GM21619 (cell line): ENCODE measurements at regions not wholly inside any gene's neighbourhood (a gene's known extent, or its start where the extent isn't known, plus 50 kb on each side); places are given as distances from the start of the nearest gene placed in this dataset.
"Not testable (repeated sequence)": the region's sequence is repeated elsewhere in the genome, so short reads cannot be mapped to it uniquely, and the experiment has no call there.

ENCODE experiments used
- ATAC-seq: cut with Tn5 transposase; IDR thresholded peaks from one replicate; pipeline ENCODE4 v1.9.1; 2021; ENCODE audit not compliant: unreplicated experiment

GRCh38 chr2:139600166-139600565, 820.0 kb upstream of the NXPH2 start:
- no peak for ATAC-seq

- no peak for ATAC-seq
These were observed 804.9 kb upstream of the NXPH2 start for GRCh38 chr2:139585101-139585500.

- no peak for ATAC-seq
These were observed 794.2 kb upstream of the NXPH2 start for GRCh38 chr2:139574371-139574770.

- no peak for ATAC-seq
These were observed 776.6 kb upstream of the NXPH2 start for GRCh38 chr2:139556789-139557188.

- ATAC-seq = no peak
These were observed 770.7 kb upstream of the NXPH2 start for GRCh38 chr2:139550873-139551272.

- ATAC-seq = no peak
These were observed 770.2 kb upstream of the NXPH2 start for GRCh38 chr2:139550341-139550740.

GRCh38 chr2:139544186-139544851, 764.1 kb upstream of the NXPH2 start:
- ATAC-seq = no peak

- not testable (repeated sequence) for ATAC-seq
These were observed 758.3 kb upstream of the NXPH2 start for GRCh38 chr2:139538332-139539020.

- ATAC-seq = no peak
These were observed 748.9 kb upstream of the NXPH2 start for GRCh38 chr2:139529080-139529479.

- ATAC-seq = no peak
These were observed 746.6 kb upstream of the NXPH2 start for GRCh38 chr2:139526781-139527180.

- ATAC-seq = no peak
These were observed 738.1 kb upstream of the NXPH2 start for GRCh38 chr2:139518321-139518720.

- no peak for ATAC-seq
These were observed 734.8 kb upstream of the NXPH2 start for GRCh38 chr2:139514951-139515350.

- ATAC-seq = no peak
These were observed 715.7 kb upstream of the NXPH2 start for GRCh38 chr2:139495851-139496250.

- no peak for ATAC-seq
These were observed 712.0 kb upstream of the NXPH2 start for GRCh38 chr2:139492131-139492680.

- ATAC-seq = no peak
These were observed 700.0 kb upstream of the NXPH2 start for GRCh38 chr2:139480161-139480650.

- no peak for ATAC-seq
These were observed 698.1 kb upstream of the NXPH2 start for GRCh38 chr2:139478165-139478914.

- no peak for ATAC-seq
These were observed 697.4 kb upstream of the NXPH2 start for GRCh38 chr2:139477618-139478017.

GRCh38 chr2:139469985-139470384, 689.8 kb upstream of the NXPH2 start:
- ATAC-seq = no peak

- ATAC-seq = no peak
These were observed 685.6 kb upstream of the NXPH2 start for GRCh38 chr2:139465789-139466188.

- ATAC-seq = no peak
These were observed 677.7 kb upstream of the NXPH2 start for GRCh38 chr2:139457873-139458272.

- ATAC-seq = no peak
These were observed 674.1 kb upstream of the NXPH2 start for GRCh38 chr2:139454251-139454650.

- no peak for ATAC-seq
These were observed 658.9 kb upstream of the NXPH2 start for GRCh38 chr2:139439100-139439499.
